ENCODE measurements at regions not wholly inside any gene's neighbourhood (a gene's known extent, or its start where the extent isn't known, plus 50 kb on each side); places are given as distances from the start of the nearest gene placed in this dataset.

DNA sequence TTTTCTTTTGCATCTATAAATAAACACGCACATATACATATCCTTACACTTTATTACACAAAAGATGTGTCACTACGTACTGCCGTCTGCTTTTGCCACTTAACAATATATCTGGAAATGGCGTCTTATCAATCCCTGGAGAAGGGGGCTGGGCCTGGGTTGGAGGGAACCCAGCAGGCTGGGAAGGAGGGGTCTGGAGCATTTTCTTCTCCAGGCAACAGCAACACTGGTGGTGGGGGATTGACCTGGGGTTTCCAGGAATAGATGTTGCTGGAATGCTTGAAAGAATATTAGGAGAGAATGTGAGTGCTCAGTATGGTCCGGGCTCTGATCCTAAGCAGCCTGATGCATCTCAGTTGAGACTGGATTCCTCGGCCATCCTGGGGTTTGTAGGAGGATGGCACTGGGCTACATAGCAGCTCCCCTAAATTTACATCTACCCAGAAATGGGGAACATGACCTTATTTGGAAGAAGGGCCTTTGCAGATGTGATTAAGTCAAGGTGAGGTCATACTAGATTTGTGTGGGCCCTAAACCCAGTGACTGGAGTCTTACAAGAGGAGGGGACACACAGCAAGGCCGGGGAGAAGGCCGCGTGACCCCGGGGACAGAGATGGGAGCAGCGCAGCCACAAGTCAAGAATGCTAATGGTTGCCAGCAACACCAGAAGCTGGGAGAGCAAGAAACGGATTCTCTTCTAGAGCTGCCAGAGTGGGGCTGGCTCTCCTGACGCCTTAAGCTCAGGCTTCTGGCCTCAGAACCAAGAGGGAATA lies 98.6 kb downstream of the SIK1 start:
- H3K9me3 ChIP-seq (ENCODE audit: control insufficient read depth, insufficient read depth, low read length): no peaks in the 10 kb centered on the region
- no peaks in the 10 kb centered on the region for H3K27me3 ChIP-seq (ENCODE audit: control insufficient read depth, insufficient read depth, low read length)
- no peak overlapping the region for H3K4me3 ChIP-seq (ENCODE audit: low read depth, low read length)
- no peaks in the 10 kb centered on the region for H3K36me3 ChIP-seq (ENCODE audit: control insufficient read depth, insufficient read depth, low read length)
- no peak overlapping the region for H3K9ac ChIP-seq (ENCODE audit: low read depth, low read length)
- H3K4me1 ChIP-seq (ENCODE audit: control insufficient read depth, insufficient read depth, low read length): peaks cover 3% of the 10 kb centered on the region

DNA sequence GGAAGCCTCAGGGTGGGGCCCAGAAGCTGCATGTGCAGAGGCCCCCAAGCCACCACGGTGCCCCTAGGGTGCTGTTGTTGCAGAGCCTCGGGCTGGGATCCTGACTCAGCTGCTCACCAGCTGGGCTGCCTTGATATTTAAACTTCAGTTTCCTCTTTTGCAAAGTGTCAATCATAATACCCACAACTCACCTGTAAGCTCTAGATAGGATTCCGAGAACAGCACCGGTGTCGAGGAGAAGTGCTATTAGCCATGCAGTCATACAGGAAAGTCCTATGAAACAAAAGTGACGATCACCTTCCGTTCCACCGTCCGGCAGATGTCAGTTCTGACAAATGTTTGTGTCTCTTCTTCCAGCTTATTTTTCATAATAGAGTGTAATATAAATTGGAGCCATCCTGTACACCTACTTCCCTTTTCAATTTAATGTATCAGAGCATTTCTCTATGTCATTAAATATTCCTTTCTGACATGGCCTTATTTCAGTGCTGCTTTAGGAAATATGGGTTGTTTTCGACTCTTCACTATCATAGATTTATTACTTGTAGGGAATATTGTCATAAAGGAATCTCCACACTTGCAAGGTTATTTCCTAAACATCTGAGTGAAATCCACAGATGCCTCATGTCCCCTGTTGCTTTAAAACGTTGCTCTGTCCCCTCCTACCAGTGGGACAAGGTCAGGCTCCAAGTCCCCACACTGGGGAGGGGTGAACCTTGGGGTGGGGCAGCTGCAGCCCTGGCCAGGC lies 100.8 kb downstream of the SIK1 start:
- H3K27me3 ChIP-seq (ENCODE audit: control insufficient read depth, insufficient read depth, low read length): no peaks in the 10 kb centered on the region
- H3K9me3 ChIP-seq (ENCODE audit: control insufficient read depth, insufficient read depth, low read length): no peaks in the 10 kb centered on the region
- H3K36me3 ChIP-seq (ENCODE audit: control insufficient read depth, insufficient read depth, low read length): no peaks in the 10 kb centered on the region
- H3K9ac ChIP-seq (ENCODE audit: low read depth, low read length): no peak overlapping the region
- no peak overlapping the region for H3K4me3 ChIP-seq (ENCODE audit: low read depth, low read length)
- no peaks in the 10 kb centered on the region for H3K4me1 ChIP-seq (ENCODE audit: control insufficient read depth, insufficient read depth, low read length)

DNA sequence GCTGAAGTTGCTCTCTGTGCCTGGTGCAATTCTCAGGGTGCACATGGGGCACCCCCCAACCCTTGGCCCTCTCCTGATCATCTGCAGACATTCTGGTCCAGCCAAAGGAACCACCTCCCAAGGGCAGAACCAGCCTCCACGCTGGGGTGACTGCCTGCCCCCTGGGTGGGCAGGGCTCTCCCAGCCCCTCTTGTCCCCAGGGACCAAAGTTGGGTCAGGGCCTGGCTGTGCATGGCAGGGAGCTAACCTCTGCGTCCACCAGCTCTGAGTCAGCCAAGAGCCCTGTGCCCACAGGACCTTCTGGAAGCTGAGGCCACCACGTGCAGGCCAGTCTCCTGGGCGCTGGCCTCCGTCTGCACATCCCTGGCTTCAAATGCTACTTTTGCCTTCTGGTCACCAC lies 101.9 kb downstream of the SIK1 start:
- H3K27me3 ChIP-seq (ENCODE audit: control insufficient read depth, insufficient read depth, low read length): no peaks in the 10 kb centered on the region
- H3K4me1 ChIP-seq (ENCODE audit: control insufficient read depth, insufficient read depth, low read length): no peaks in the 10 kb centered on the region
- H3K4me3 ChIP-seq (ENCODE audit: low read depth, low read length): no peak overlapping the region
- H3K36me3 ChIP-seq (ENCODE audit: control insufficient read depth, insufficient read depth, low read length): no peaks in the 10 kb centered on the region
- H3K9ac ChIP-seq (ENCODE audit: low read depth, low read length): no peak overlapping the region
- no peaks in the 10 kb centered on the region for H3K9me3 ChIP-seq (ENCODE audit: control insufficient read depth, insufficient read depth, low read length)

DNA sequence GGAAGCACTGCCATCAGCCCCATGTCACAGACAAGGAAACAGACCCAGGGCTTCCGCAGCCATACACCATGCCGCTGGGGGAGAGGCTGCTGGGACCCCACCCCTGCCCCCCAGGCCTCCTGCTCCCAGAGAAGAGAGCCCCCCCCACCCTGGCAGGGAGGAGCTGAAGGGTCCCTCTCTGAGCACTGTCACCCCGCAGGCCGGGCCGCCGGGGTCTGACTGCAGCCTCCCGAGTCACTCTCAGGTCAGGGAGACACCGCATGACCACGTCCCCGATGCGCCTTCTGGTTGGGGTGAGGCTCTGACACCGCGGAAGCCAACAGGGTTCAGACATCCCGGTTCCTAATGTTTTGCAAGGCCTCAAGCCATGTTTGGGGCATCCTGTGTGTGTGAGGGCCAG lies 102.3 kb downstream of the SIK1 start:
- Histone ChIP-seq H3K27me3 (ENCODE audit: control insufficient read depth, insufficient read depth, low read length) (no peaks in the 10 kb centered on the region), H3K4me1 (ENCODE audit: control insufficient read depth, insufficient read depth, low read length) (no peaks in the 10 kb centered on the region), H3K36me3 (ENCODE audit: control insufficient read depth, insufficient read depth, low read length) (no peaks in the 10 kb centered on the region), H3K4me3 (ENCODE audit: low read depth, low read length) (no peak overlapping the region), H3K9ac (ENCODE audit: low read depth, low read length) (no peak overlapping the region), H3K9me3 (ENCODE audit: control insufficient read depth, insufficient read depth, low read length) (no peaks in the 10 kb centered on the region)

DNA sequence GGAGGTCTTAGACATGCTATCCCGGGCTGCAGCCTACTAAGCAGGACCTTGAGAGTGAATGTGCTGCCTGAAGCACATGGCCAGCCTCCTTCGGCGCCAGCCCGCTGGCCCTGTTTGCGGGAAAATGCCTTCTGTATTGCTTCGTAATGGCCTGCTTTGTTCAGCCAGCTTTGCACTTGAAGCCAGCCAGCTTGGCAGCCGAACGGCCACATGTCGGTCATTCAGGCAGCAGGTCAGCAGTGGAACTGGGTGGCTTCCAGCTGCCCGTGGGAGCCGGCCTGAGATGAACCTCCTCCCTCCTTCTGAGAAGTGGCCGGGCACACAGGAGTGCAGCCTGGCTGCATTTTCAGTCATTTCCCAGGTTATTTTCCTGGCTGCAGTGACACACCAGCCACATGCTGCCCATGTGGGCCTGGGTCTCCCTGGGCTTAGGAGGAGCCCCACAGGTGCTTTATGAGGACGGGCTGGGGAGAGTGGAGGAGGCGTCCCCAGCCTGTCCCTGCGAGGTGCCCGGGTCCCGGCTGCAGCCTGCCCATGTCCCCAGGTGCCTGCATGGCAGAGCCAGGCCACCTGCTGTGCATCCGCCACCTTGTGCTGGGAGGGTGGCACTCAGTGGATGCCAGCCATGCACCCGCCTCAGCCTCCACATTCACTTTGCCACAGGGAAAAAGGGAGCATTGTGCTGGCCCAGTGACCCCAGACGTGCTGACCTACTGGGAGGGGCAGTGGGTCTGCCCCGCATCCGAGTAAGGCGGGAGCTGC lies 103.5 kb downstream of the SIK1 start:
- no peaks in the 10 kb centered on the region for H3K27me3 ChIP-seq (ENCODE audit: control insufficient read depth, insufficient read depth, low read length)
- H3K9me3 ChIP-seq (ENCODE audit: control insufficient read depth, insufficient read depth, low read length): no peaks in the 10 kb centered on the region
- H3K9ac ChIP-seq (ENCODE audit: low read depth, low read length): no peak overlapping the region
- H3K4me1 ChIP-seq (ENCODE audit: control insufficient read depth, insufficient read depth, low read length): no peaks in the 10 kb centered on the region
- no peaks in the 10 kb centered on the region for H3K36me3 ChIP-seq (ENCODE audit: control insufficient read depth, insufficient read depth, low read length)
- H3K4me3 ChIP-seq (ENCODE audit: low read depth, low read length): no peak overlapping the region

DNA sequence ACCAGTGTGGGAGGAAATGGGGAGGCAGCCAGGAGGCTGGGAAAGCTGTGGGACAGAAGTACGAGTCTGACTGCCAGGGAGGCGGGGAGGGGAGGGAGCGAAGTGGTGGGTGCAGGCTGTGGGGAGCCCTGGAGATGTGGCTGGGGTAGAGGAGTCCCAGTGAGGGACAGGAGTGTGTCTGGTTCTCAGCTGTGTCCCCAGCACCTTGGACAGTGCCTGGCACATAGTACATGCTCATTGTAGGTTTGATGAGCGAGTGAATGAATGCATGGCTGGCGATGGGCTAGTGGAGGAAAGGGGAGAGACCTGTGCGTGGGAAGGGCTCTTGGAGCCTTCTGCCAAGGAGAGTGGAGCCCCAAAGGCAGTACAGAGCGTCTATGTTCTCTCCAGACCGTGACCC lies 104.1 kb downstream of the SIK1 start:
- no peaks in the 10 kb centered on the region for H3K27me3 ChIP-seq (ENCODE audit: control insufficient read depth, insufficient read depth, low read length)
- H3K36me3 ChIP-seq (ENCODE audit: control insufficient read depth, insufficient read depth, low read length): no peaks in the 10 kb centered on the region

DNA sequence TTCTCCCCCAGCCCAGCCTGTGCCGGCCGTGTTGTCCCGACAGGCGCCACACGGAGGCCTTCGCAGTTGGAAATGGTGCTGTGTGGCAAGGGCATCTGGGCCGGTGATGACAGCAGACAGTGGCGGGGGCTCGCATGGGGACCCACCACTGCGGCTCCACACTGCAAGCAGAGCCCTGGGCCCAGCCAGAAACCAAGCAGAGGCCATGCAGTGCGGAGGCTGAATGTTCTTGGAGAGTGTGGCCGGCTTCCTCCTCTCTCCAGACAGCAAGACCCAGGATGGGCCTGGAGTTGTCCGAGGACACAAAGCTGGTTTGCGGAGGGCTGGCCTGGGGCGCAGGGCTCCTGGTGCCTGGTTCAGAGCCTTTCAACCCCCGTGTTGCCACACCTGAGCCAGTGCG lies 104.6 kb downstream of the SIK1 start:
- H3K36me3 ChIP-seq (ENCODE audit: control insufficient read depth, insufficient read depth, low read length): no peaks in the 10 kb centered on the region

More for the DNA sequence above, 104.1 kb downstream of the SIK1 start:
- Histone ChIP-seq H3K9me3 (ENCODE audit: control insufficient read depth, insufficient read depth, low read length) (peaks cover 5% of the 10 kb centered on the region), H3K9ac (ENCODE audit: low read depth, low read length) (no peak overlapping the region), H3K4me1 (ENCODE audit: control insufficient read depth, insufficient read depth, low read length) (no peaks in the 10 kb centered on the region), H3K4me3 (ENCODE audit: low read depth, low read length) (no peak overlapping the region)

DNA sequence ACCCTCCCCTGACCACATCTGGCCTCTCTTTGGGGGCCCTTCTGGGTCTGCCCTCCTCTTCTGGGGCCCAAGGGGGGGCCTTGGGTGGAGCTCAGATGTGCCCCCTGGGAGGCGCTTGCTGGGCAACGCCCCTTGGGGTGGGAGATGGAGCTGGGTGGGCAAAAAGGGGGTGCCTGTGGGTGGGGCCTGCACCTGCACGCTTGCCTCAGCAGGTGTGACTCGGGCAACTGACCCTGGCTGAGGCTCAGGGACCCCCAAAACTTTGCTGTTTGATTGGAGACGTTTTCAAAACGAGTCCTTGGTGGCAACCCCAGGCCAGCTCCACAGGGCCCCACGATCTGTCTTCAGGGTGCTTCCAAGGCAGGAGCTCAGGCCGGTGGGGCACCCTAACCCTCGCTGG lies 105.3 kb downstream of the SIK1 start:
- no peaks in the 10 kb centered on the region for H3K36me3 ChIP-seq (ENCODE audit: control insufficient read depth, insufficient read depth, low read length)
- H3K4me3 ChIP-seq (ENCODE audit: low read depth, low read length): no peak overlapping the region
- H3K9me3 ChIP-seq (ENCODE audit: control insufficient read depth, insufficient read depth, low read length): peaks cover 5% of the 10 kb centered on the region
- no peaks in the 10 kb centered on the region for H3K27me3 ChIP-seq (ENCODE audit: control insufficient read depth, insufficient read depth, low read length)
- no peaks in the 10 kb centered on the region for H3K4me1 ChIP-seq (ENCODE audit: control insufficient read depth, insufficient read depth, low read length)
- no peak overlapping the region for H3K9ac ChIP-seq (ENCODE audit: low read depth, low read length)

More for the DNA sequence above, 104.6 kb downstream of the SIK1 start:
- no peak overlapping the region for H3K9ac ChIP-seq (ENCODE audit: low read depth, low read length)
- H3K4me3 ChIP-seq (ENCODE audit: low read depth, low read length): no peak overlapping the region
- peaks cover 5% of the 10 kb centered on the region for H3K9me3 ChIP-seq (ENCODE audit: control insufficient read depth, insufficient read depth, low read length)
- no peaks in the 10 kb centered on the region for H3K27me3 ChIP-seq (ENCODE audit: control insufficient read depth, insufficient read depth, low read length)
- H3K4me1 ChIP-seq (ENCODE audit: control insufficient read depth, insufficient read depth, low read length): no peaks in the 10 kb centered on the region

DNA sequence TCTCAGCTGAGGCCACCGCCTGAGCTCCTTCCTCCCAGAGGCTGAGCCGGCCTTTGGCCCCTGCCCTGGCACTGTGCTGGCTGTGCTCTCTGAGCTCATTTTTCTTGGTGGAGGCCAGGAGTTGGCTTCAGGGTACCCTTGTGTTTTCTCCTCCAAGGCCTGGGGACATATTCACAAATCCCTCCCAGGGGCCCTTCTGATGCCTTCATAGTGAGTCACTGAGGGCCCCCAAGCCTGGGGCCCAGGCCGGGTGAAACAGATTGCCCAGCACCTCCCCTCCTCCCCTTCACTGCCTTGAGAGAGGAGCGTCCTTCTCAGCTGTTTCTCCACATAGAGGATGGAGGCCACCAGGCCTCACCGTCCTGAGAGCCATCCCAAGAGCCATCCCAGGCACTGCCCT lies 105.8 kb downstream of the SIK1 start:
- Histone ChIP-seq H3K4me3 (ENCODE audit: low read depth, low read length) (no peak overlapping the region), H3K4me1 (ENCODE audit: control insufficient read depth, insufficient read depth, low read length) (no peaks in the 10 kb centered on the region), H3K27me3 (ENCODE audit: control insufficient read depth, insufficient read depth, low read length) (no peaks in the 10 kb centered on the region), H3K9ac (ENCODE audit: low read depth, low read length) (no peak overlapping the region), H3K36me3 (ENCODE audit: control insufficient read depth, insufficient read depth, low read length) (no peaks in the 10 kb centered on the region), H3K9me3 (ENCODE audit: control insufficient read depth, insufficient read depth, low read length) (peaks cover 5% of the 10 kb centered on the region)

DNA sequence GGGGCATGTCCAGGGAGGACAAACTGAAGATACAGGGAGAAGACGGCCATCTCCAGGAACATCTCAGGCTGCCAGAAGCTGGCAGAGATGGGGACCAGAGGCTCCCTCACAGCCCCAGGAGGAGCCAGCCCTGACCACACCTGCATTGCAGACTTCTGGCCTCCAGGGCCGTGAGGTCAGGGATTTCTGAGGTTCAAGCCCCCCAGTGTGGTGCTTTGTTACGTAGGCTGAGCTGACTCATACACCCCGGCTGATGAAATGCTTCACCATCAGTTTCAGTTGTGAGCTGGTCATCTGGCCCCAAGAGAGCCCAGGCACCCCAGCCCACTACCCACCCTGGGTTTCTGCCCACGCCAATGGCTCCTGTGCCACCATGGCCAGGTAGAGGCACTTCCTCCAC lies 106.4 kb downstream of the SIK1 start:
- Histone ChIP-seq H3K36me3 (ENCODE audit: control insufficient read depth, insufficient read depth, low read length) (no peaks in the 10 kb centered on the region), H3K4me1 (ENCODE audit: control insufficient read depth, insufficient read depth, low read length) (no peaks in the 10 kb centered on the region), H3K27me3 (ENCODE audit: control insufficient read depth, insufficient read depth, low read length) (no peaks in the 10 kb centered on the region), H3K9me3 (ENCODE audit: control insufficient read depth, insufficient read depth, low read length) (peaks cover 5% of the 10 kb centered on the region), H3K4me3 (ENCODE audit: low read depth, low read length) (no peak overlapping the region), H3K9ac (ENCODE audit: low read depth, low read length) (no peak overlapping the region)

DNA sequence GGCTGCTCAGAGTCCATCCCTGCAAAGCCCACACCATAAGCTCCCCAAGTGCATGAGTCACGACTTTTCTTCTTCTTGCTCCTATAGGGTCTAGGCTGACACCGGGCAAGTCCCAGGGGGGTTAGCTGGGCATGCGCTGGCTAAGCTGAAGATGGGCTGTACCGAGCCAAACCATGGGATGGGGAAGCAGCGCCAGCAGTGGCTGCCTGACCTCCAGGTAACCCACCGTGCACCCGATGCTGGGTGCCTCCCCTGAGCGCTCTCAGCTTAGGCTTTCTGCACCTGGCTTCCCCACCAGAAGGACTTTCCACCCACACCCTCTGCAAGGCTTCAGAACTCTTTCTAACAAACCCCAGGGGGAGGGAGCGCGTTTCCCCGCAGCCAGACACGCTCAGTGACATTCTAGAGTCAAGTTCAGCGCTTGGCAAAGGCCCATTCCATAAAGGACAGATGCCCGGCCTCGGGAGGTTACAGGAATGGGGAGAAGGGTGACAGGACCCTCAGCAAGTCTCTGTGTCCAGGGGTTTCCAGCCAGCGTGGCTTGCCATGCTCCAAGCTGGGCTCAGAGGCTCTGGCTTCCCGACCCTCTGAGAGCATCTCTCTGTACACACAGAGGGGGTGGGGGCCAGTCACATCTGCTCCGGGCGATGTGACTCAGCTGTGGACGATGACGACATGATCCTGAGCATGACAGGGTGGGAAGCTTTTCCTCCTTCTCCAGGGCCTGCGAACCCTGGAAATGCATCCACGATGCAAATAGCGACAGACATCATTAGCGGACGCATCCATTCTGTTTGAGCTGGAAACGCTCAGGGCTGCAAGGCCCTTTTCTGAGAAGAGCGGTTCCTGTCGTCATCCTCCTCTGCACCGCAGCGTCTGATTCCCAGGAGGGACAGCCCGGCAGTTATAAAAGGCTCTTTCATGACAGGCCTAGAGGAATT lies 107.8 kb downstream of the SIK1 start:
- H3K9ac ChIP-seq (ENCODE audit: low read depth, low read length): no peak overlapping the region
- no peaks in the 10 kb centered on the region for H3K36me3 ChIP-seq (ENCODE audit: control insufficient read depth, insufficient read depth, low read length)
- no peaks in the 10 kb centered on the region for H3K4me1 ChIP-seq (ENCODE audit: control insufficient read depth, insufficient read depth, low read length)
- H3K4me3 ChIP-seq (ENCODE audit: low read depth, low read length): no peak overlapping the region
- H3K27me3 ChIP-seq (ENCODE audit: control insufficient read depth, insufficient read depth, low read length): no peaks in the 10 kb centered on the region
- peaks cover 5% of the 10 kb centered on the region for H3K9me3 ChIP-seq (ENCODE audit: control insufficient read depth, insufficient read depth, low read length)

Data from iPS-15b (cell line).